Uterus (tissue), 3 donors: ENCODE measurements at regions not wholly inside any gene's neighbourhood (a gene's known extent, or its start where the extent isn't known, plus 50 kb on each side); places are given as distances from the start of the nearest gene placed in this dataset.

ENCODE experiments used
- DNase-seq, 2 donors: peaks; one replicate each; pipeline ENCODE4 v3.0.0-alpha.2; 2019 to 2020
- H3K27ac ChIP-seq, 2 donors: fragments of 200-600 bp; sonication (generic); 1 replicate in 1 of 2; 2 replicates in 1 of 2; pipeline ENCODE4 v1.5.1; 2016 to 2018
- H3K27me3 ChIP-seq, 2 donors: fragments of 200-600 bp; sonication (generic); one replicate each; pipeline ENCODE4 v1.5.1; 2018 to 2019; ENCODE audit warnings: control low read depth in 1 of 2
- H3K36me3 ChIP-seq, 2 donors: fragments of 200-600 bp; sonication (generic); one replicate each; pipeline ENCODE4 v1.5.1; 2019; ENCODE audit warnings: control low read depth in 1 of 2
- H3K4me1 ChIP-seq, 2 donors: fragments of 200-600 bp; sonication (generic); one replicate each; pipeline ENCODE4 v1.5.1; 2018 to 2019; ENCODE audit warnings: control low read depth in 1 of 2
- H3K4me3 ChIP-seq, 2 donors: fragments of 200-600 bp; sonication (generic); 1 replicate in 1 of 2; 2 replicates in 1 of 2; pipeline ENCODE4 v1.5.1; 2018 to 2019; ENCODE audit warnings: mild to moderate bottlenecking in 1 of 2
- H3K9me3 ChIP-seq, 2 donors: fragments of 200-600 bp; sonication (generic); one replicate each; pipeline ENCODE4 v1.5.1; 2019; ENCODE audit warnings: control low read depth in 1 of 2
- CTCF ChIP-seq, 4 experiments: fragments of 200-600 bp in 2 of 4; fragments of 450-650 bp in 2 of 4; sonication (generic) in 2 of 4; IDR thresholded peaks; one replicate each; pipeline ENCODE4 v1.5.1; 2016 to 2019; ENCODE audit warnings: antibody characterized with exemption in 4 of 4, mild to moderate bottlenecking in 2 of 4, moderate library complexity in 1 of 4
- POLR2A ChIP-seq, 2 donors: fragments of 450-650 bp; IDR thresholded peaks; one replicate each; pipeline ENCODE4 v1.6.1; 2016; ENCODE audit warnings: antibody characterized with exemption in 2 of 2, mild to moderate bottlenecking in 1 of 2, moderate library complexity in 1 of 2
- intact Hi-C: fragments of 100-400 bp; cut with DNase I; formaldehyde crosslinking; loops from one replicate; pipeline ENCODE4 v1.15.1; 2023; ENCODE audit warnings: low total_unique reads
- donor health status: DM: yes; HTN: yes; CAD: no.

- Histone ChIP-seq H3K27ac (no peak overlapping the region), H3K27me3 (no peaks in the 10 kb centered on the region), H3K4me3 (no peak overlapping the region), H3K4me1 (no peaks in the 10 kb centered on the region), H3K36me3 (no peaks in the 10 kb centered on the region), H3K9me3 (no peaks in the 10 kb centered on the region)
- DNase-seq = no peak
- TF ChIP-seq CTCF (IDR thresholded peaks at IDR 0.05) = no peak
- no peak for TF ChIP-seq POLR2A (IDR thresholded peaks at IDR 0.05)
- intact Hi-C loops = no loop called here
Observed at GRCh38 chr22:49082451-49082850, 745.2 kb downstream of the BRD1 start.

- intact Hi-C loops = no loop called here
- no peaks in the 10 kb centered on the region for H3K9me3 ChIP-seq
- no peak overlapping the region for H3K27ac ChIP-seq
- H3K27me3 ChIP-seq = no peaks in the 10 kb centered on the region
- no peaks in the 10 kb centered on the region for H3K4me1 ChIP-seq
- no peak for DNase-seq
- H3K36me3 ChIP-seq = no peaks in the 10 kb centered on the region
- no peak for TF ChIP-seq CTCF (IDR thresholded peaks at IDR 0.05)
- TF ChIP-seq POLR2A (IDR thresholded peaks at IDR 0.05) = no peak
- H3K4me3 ChIP-seq = no peak overlapping the region
Observed at GRCh38 chr22:49081926-49082325, 745.7 kb downstream of the BRD1 start.

GRCh38 chr22:49081261-49081666 is 746.4 kb downstream of the BRD1 start:
- TF ChIP-seq POLR2A (IDR thresholded peaks at IDR 0.05) (no peak), CTCF (IDR thresholded peaks at IDR 0.05) (no peak)
- Histone ChIP-seq H3K27me3 (no peaks in the 10 kb centered on the region), H3K9me3 (no peaks in the 10 kb centered on the region), H3K36me3 (no peaks in the 10 kb centered on the region), H3K4me1 (no peaks in the 10 kb centered on the region), H3K4me3 (no peak overlapping the region), H3K27ac (no peak overlapping the region)
- intact Hi-C loops = no loop called here
- no peak for DNase-seq

- TF ChIP-seq CTCF (IDR thresholded peaks at IDR 0.05) = no peak
- no peak for TF ChIP-seq POLR2A (IDR thresholded peaks at IDR 0.05)
- intact Hi-C loops = no loop called here
Observed at GRCh38 chr22:49080631-49081030, 747.0 kb downstream of the BRD1 start.

GRCh38 chr22:49079743-49080500 is 747.8 kb downstream of the BRD1 start:
- no peak for DNase-seq
- TF ChIP-seq POLR2A (IDR thresholded peaks at IDR 0.05) (no peak), CTCF (IDR thresholded peaks at IDR 0.05) (no peak)
- no peak overlapping the region for H3K4me3 ChIP-seq
- no peaks in the 10 kb centered on the region for H3K27me3 ChIP-seq
- intact Hi-C loops = no loop called here
- no peaks in the 10 kb centered on the region for H3K4me1 ChIP-seq
- no peaks in the 10 kb centered on the region for H3K9me3 ChIP-seq
- H3K27ac ChIP-seq = no peak overlapping the region
- no peaks in the 10 kb centered on the region for H3K36me3 ChIP-seq

More at GRCh38 chr22:49080631-49081030, 747.0 kb downstream of the BRD1 start:
- Histone ChIP-seq H3K4me3 (no peak overlapping the region), H3K4me1 (no peaks in the 10 kb centered on the region), H3K9me3 (no peaks in the 10 kb centered on the region), H3K27me3 (no peaks in the 10 kb centered on the region), H3K27ac (no peak overlapping the region), H3K36me3 (no peaks in the 10 kb centered on the region)
- DNase-seq = no peak
